DOHH2 (cell line): ENCODE measurements at regions not wholly inside any gene's neighbourhood (a gene's known extent, or its start where the extent isn't known, plus 50 kb on each side); places are given as distances from the start of the nearest gene placed in this dataset.

ENCODE experiments used
- H3F3A ChIP-seq: fragments of 200-600 bp; sonication (generic), shearing (Covaris generic); 2 replicates; pipeline ENCODE4 v1.6.0; 2016; ENCODE audit warnings: antibody characterized with exemption, mild to moderate bottlenecking; ENCODE audit not compliant: control insufficient read depth, insufficient read depth
- H3K27ac ChIP-seq: fragments of 200-600 bp; sonication (generic); 2 replicates; pipeline ENCODE4 v1.5.1; 2014; ENCODE audit warnings: low read depth, mild to moderate bottlenecking, low read length, moderate library complexity
- H3K27me3 ChIP-seq: fragments of 200-600 bp; sonication (generic); 2 replicates; pipeline ENCODE4 v1.6.1; 2014; ENCODE audit warnings: mild to moderate bottlenecking, low read length, mixed read lengths; ENCODE audit not compliant: control insufficient read depth
- H3K36me3 ChIP-seq: fragments of 200-600 bp; sonication (generic); 2 replicates; pipeline ENCODE4 v1.6.1; 2014; ENCODE audit warnings: mild to moderate bottlenecking, low read length, moderate library complexity, mixed read lengths; ENCODE audit not compliant: control insufficient read depth
- H3K4me1 ChIP-seq: fragments of 200-600 bp; sonication (generic); 2 replicates; pipeline ENCODE4 v1.6.1; 2014; ENCODE audit warnings: mild to moderate bottlenecking, low read length, mixed read lengths; ENCODE audit not compliant: control insufficient read depth
- H3K4me2 ChIP-seq: fragments of 200-600 bp; sonication (generic); 2 replicates; pipeline ENCODE4 v1.6.0; 2014; ENCODE audit warnings: mild to moderate bottlenecking, low read length, moderate library complexity
- H3K4me3 ChIP-seq: fragments of 200-600 bp; sonication (generic); 2 replicates; pipeline ENCODE4 v1.5.1; 2014; ENCODE audit warnings: mild to moderate bottlenecking, low read length, mixed read lengths
- H3K79me2 ChIP-seq: fragments of 200-600 bp; sonication (generic); 2 replicates; pipeline ENCODE4 v1.6.1; 2014; ENCODE audit warnings: mild to moderate bottlenecking, low read length, mixed read lengths; ENCODE audit not compliant: control insufficient read depth
- H3K9me2 ChIP-seq: fragments of 200-600 bp; sonication (generic); replicated peaks from 2 replicates; pipeline ENCODE4 v1.6.1; 2014; ENCODE audit warnings: mild to moderate bottlenecking, low read length, mixed read lengths; ENCODE audit not compliant: control insufficient read depth
- H3K9me3 ChIP-seq: fragments of 200-600 bp; sonication (generic); 2 replicates; pipeline ENCODE4 v1.6.1; 2014; ENCODE audit warnings: antibody characterized with exemption, low read length, mixed read lengths; ENCODE audit not compliant: control insufficient read depth, insufficient read depth
- H4K20me1 ChIP-seq: fragments of 200-600 bp; sonication (generic); 2 replicates; pipeline ENCODE4 v1.6.0; 2014; ENCODE audit warnings: low read depth, mild to moderate bottlenecking, antibody characterized with exemption, low read length, moderate library complexity; ENCODE audit not compliant: control insufficient read depth, insufficient read depth
- CTCF ChIP-seq: fragments of 200-600 bp; sonication (generic); IDR thresholded peaks from one replicate; pipeline ENCODE4 v1.5.1; 2014; ENCODE audit warnings: antibody characterized with exemption, mild to moderate bottlenecking, low read depth, low read length; ENCODE audit not compliant: poor library complexity, severe bottlenecking
- EZH2phosphoT487 ChIP-seq: fragments of 200-600 bp; sonication (generic); IDR thresholded peaks from 2 replicates; pipeline ENCODE4 v1.6.1; 2017; ENCODE audit warnings: borderline replicate concordance, mild to moderate bottlenecking, antibody characterized with exemption, low read length, moderate library complexity, mixed read lengths

GRCh38 chr10:117721873-117722272 lies 179.3 kb downstream of the EMX2 start:
- no peaks in the 10 kb centered on the region for H3K79me2 ChIP-seq
- H3K9me2 ChIP-seq = no peaks in the 10 kb centered on the region
- no peaks in the 10 kb centered on the region for H3K36me3 ChIP-seq
- TF ChIP-seq CTCF (no peak), EZH2phosphoT487 (no peak)
- H3K27ac ChIP-seq = no peak overlapping the region
- H3K4me2 ChIP-seq = no peak overlapping the region
- H3K4me3 ChIP-seq = no peak overlapping the region
- H3K4me1 ChIP-seq = no peaks in the 10 kb centered on the region
- no peaks in the 10 kb centered on the region for H4K20me1 ChIP-seq
- H3K9me3 ChIP-seq = no peaks in the 10 kb centered on the region
- no peaks in the 10 kb centered on the region for H3K27me3 ChIP-seq
- no peaks in the 10 kb centered on the region for H3F3A ChIP-seq

- Histone ChIP-seq H3K36me3 (no peaks in the 10 kb centered on the region), H3K4me3 (no peak overlapping the region), H3K27me3 (no peaks in the 10 kb centered on the region; the same call in 1 of the 2 replicates), H3K9me2 (no peaks in the 10 kb centered on the region), H4K20me1 (no peaks in the 10 kb centered on the region), H3K4me2 (no peak overlapping the region), H3K27ac (no peak overlapping the region), H3K79me2 (no peaks in the 10 kb centered on the region), H3K4me1 (no peaks in the 10 kb centered on the region), H3K9me3 (no peaks in the 10 kb centered on the region), H3F3A (no peaks in the 10 kb centered on the region)
- TF ChIP-seq CTCF (no peak), EZH2phosphoT487 (no peak)
These were observed 180.8 kb downstream of the EMX2 start for GRCh38 chr10:117723343-117723742.

GRCh38 chr10:117725993-117726392 lies 183.4 kb downstream of the EMX2 start:
- no peak overlapping the region for H3K27ac ChIP-seq
- H3K27me3 ChIP-seq = no peaks in the 10 kb centered on the region; the same call in 1 of the 2 replicates
- no peaks in the 10 kb centered on the region for H3K9me2 ChIP-seq
- H3K4me2 ChIP-seq = no peak overlapping the region
- H3K79me2 ChIP-seq = no peaks in the 10 kb centered on the region
- H4K20me1 ChIP-seq = no peaks in the 10 kb centered on the region
- no peak overlapping the region for H3K4me3 ChIP-seq
- no peaks in the 10 kb centered on the region for H3K4me1 ChIP-seq
- H3K9me3 ChIP-seq = no peaks in the 10 kb centered on the region
- H3F3A ChIP-seq = no peaks in the 10 kb centered on the region
- H3K36me3 ChIP-seq = no peaks in the 10 kb centered on the region
- TF ChIP-seq EZH2phosphoT487 (no peak), CTCF (no peak)
